GM18507 (cell line): ENCODE measurements at regions not wholly inside any gene's neighbourhood (a gene's known extent, or its start where the extent isn't known, plus 50 kb on each side); places are given as distances from the start of the nearest gene placed in this dataset.

Experiments
- DNase-seq: peaks from one replicate; pipeline ENCODE4 v3.0.0; 2011; ENCODE audit warnings: low read depth; ENCODE audit not compliant: insufficient read length; ENCODE audit errors: extremely low spot score
- FAIRE-seq: peaks from 2 replicates; lab custom pipeline; 2011; peaks lifted over from hg19 to GRCh38; lab: Jason Lieb, UNC

DNA sequence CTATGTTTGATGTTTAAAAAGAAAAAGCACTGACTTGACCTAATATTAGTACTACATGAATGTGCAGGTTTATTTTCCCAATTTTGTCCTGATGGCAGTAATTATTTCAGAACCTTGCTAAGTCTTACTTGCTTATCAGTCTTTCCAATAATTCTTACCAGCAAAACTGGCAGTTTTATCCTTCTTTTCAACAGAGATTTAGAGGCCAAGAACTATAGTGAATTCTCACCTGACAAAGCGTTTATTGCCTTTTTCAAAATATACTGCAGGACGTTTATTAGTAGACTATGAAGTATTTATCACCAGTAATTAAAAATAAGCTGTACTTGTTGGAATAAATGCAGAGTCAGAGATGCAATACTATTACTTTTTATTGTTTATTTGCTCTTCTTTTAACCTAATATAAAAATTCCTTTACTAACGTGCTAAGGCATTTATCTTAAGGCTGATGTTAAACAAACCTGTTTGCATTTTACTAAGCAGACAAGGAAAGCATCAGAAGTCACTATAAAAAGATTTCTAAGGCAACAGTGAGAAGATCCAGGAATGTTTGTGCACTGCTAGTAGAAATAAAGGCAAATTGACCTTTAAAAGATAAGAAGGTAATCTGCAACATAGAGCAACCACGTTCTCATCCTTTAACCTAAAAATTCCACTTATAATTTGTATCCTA lies 80.3 kb upstream of the NOCT start:
- FAIRE-seq: no peak

DNA sequence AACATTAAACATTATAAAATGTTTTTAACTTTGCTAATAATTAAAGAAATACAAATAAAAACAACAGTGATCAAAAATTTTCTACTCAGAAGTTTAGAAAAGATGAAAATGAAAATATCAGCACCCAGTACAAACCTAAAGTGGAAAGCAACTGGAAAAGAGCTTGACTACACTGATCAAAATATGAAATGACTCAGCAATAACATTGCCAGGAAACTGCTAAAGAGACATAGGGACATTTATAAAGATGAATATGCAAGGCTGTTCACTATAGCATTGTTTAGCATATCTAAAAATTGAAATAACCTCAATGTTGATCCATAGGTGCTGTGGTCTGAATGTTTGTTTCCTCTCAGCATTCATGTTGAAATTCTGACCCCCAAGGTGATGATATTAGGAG lies 88.5 kb upstream of the NOCT start:
- DNase-seq (no peak), FAIRE-seq (no peak)

More for the DNA sequence above, 80.3 kb upstream of the NOCT start:
- no peak for DNase-seq

DNA sequence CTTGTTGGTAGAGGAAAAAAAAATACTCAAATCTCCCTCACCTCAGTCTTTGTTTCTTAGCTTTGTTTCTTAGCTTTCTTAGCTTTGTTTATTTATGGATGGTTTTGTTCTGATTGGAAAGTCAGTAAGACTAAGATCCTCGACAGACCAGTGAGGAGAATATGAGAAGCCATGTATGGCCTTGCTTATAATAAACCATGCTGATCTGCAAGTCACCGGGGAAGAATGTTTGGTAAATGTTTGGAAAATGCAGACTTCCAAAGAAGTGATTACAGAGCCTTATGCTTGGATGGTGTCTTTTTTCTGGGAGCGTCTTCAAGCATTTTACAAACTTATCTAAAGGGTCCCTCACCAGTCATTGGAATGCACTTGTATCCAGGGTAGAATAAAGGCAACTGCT lies 90.1 kb upstream of the NOCT start:
- no peak for FAIRE-seq
- DNase-seq: no peak

DNA sequence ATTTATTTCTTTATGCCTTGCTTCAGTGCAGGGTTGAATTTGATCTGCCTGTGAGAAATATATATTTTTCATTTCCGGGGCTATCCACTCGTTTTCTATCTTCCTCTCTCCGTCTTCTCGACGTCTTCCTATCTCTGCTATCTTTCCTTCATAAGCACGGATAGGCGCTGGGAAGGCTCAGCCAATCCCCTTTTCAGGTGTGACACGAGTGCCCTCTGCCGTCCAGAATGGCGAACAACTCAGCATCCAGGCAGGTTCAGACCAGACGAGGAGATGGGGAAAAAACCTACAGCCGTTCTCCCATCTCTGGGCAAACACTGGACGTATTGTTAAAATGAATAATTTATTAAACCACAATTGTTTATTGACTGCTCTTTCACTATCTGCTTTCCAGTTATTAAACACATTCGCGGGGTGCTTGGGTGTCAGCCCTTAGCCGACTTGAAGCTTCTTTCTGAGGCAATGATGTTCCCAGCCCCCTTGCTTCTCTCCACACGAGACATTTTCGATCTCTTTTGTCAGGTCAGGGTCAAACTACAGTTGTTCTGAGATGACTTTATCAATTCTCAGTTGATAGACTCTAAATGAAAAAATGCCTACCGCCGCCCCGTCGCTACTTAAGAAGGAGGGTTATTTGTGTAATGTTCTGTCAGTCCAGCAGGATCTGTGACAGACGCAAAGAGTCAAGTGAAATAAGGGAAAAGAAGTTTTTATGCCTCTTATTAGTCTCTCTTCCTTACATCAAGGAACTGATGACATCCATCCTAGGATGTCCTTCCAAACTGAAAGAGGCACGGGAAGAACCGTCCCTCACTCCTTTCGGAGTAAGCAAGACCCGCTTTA lies 96.3 kb upstream of the NOCT start:
- FAIRE-seq (peak; percentile 50), DNase-seq (peak; percentile 4)

DNA sequence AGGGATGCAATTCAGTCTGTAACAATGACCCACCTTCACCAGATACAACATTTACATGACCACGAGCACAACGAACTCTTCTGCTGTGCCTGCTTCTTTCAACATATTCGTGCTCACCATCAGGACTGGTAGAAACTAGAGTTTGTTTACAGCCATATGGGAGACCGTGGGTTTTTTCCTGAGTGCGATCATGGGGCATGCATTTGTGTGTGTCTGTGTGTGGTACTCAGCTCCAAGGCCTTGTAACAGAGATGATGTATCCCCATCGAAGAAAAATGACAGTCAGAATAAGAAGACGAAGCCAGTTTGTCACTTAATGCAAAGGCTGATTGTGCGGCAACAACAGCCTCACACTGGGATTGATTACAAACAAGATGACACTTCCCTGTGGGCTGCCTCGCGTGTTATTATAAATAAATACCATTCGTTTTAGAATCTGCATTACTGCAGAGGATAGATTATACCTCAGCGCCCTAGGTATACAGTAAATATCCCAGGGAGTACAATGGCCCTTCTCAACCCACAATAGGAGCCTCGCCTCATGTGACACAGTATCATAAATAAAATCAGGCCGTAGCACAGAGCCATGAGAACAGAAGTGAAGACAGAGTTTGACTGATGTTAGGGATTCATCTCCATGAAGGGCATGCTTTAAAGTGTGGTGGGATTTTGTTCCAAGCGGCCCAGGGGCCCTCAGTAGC lies 97.3 kb upstream of the NOCT start:
- FAIRE-seq: no peak
- DNase-seq: no peak

DNA sequence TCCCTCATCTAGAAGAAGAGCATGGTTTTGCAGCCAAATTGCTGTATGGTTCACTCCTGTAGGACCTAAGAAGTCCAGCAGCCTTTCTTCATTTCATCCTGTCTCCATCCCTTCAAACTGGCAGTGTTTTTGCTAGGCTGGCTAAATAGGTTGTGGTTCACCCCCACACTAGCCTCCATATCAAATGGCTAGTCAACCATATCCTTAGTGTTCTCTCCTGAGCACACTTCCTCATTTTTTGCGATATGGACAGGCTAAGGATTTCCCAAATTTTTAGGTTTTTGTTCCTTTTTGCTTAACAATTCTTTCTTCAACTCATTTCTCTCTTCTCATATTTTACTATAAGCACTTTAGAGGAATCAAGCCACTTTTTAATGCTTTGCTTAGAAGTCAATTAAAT lies 98.8 kb upstream of the NOCT start:
- FAIRE-seq: no peak
- DNase-seq: no peak

DNA sequence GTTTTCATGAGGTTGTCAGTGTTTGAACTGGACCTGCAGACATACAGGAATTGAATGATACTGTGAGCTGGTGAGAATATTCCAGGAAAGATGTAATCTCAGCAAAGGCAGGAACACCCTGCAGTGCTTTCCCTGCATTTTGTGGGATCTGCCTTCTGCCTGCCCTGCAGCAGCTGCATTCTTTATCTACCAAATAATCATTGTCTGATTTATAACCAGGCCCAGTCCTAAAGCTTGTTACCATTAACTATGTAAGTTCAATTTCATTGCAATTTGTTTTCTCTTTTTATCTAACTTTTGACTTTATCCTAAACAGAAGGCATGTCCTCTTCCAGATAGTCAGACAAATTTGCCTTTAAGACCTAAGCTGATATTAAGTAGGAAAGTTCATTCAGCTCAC lies 99.8 kb upstream of the NOCT start:
- FAIRE-seq (no peak), DNase-seq (no peak)

DNA sequence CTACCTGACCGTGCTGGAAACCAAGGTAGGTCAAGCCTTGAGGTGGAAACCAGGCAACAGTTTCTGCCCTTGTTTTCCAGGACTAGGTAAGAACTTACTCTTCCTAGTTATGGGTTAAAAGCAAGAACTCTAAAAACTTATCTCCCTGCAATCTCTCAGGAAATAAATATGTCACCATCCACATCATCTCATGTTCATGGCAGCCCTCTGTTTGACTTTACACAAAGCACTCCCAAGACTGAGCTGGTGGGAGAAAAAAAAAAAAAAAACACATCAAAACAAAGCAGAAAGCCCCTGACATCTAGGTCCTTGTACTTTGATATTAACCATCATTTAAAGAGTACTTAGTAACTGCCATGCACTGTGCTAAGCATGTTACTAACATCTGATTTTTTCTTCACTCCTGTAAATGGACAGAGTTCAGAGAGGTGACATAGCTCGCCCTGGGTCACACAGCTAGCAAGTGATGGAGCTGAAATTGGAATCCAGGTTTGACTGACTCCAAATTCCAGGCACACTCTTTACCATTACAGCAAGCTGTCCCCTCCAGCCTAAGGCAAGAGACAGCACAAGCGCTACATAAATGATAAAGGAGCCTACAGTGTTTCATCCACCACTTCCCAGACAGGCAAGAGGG lies 102.8 kb upstream of the NOCT start:
- FAIRE-seq (no peak), DNase-seq (no peak)

DNA sequence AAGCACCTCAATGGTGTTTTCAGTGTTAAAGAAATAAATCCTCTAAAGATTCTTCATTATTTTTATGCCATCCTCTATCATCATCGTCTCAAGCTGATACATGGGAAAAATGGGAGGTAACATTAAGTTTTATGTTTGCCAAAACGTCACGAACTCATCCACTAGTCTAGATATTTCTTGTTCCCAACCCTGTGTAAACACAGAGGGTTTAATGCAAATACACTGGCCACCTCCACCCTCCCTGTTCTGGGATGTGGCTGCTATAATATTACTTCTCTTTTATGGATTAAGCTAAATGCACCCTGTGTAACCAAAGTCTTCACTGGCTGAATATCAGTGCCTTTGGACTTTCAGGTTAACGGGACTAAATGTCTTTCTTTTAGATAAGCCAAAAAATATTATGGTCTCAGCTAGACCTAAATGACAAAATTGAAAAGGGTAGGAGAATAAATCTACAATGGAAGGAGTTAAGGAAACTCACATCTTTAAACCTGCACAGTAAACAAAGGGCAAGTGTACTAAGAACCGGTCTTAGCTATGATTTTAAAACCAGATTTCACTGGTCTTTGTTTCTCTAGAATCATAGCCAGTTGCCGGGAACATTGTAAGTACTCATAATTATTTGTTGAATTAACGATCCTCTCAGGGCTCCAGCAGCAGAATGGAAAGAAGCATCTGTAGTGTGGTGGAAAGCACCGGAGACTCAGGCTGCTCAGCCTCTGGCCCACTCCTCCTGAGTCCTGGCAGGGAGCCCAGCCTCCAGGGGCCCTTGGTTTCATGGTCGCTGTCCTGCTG lies 103.5 kb upstream of the NOCT start:
- DNase-seq (no peak), FAIRE-seq (no peak)

DNA sequence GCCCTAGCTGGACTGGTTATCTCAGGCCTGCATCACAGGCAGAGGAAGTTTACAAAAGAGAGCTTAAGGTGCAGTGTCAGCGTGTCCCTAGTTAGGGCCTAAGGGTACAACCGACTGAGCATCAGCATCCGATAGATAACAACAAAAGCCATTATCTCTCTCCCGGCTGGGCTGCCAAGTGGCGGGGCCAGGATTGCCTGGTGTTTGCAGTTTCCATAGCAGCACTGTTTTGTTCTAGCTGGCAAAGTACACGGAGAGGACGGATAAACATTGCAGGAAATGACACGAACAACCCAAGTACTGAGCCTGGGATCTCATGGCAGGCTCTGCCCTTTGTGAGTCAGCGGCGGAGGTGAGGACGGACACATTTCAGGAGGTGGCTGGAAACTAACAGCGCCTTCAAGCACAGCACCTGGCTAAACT lies 104.7 kb upstream of the NOCT start:
- no peak for DNase-seq
- FAIRE-seq: no peak

DNA sequence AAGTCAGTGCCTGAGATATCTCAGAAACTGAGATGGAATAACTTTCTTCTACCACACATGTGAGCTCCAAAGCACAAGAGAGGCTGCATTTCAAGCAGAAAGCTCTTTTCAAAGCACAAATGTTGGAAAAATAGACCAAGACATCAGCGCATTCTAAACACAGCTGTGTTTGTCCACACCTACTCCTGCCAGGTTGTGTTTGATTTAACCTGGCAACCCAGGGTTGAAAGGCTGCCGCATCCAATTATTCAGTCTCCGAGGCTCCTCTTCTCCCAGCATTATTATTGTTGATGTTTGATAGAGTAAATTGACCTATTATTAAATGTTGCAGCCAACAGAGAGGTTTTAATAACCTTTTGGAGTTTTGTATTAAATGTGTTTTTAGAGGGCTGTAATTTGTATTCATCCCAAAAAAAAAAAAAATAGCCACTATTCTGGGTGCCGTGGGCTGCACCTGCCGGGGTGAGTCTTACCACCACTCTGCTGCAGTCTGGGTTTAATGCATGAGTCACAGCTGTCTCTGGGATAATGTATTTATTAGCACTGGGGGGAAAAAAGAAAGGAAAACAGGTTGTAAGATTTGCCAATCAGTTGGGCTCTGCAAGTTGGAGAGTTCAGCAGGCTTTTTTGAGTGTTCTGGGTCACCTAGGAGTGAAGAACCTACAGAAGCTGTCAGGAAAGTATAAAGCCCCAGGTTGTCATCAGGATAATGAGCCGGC lies 105.2 kb upstream of the NOCT start:
- no peak for DNase-seq
- no peak for FAIRE-seq

DNA sequence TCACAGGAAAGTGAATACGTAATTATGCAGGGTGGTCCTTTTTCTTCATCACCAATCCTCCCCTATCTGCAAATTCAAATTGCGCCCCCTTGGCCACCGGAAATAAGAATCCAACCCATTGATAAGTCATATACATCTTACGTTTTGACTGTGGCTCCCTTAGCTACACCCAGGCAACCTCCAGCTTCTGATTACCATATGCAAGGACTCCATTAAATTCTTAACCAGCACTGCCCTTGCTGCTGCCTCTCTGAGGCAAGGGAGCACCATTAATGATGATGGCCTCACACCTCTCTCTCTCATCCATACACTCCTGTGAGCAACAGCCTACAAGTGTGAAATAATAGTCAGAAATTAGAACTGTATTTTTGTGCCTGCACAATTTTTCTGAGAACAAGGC lies 106.0 kb upstream of the NOCT start:
- no peak for FAIRE-seq

DNA sequence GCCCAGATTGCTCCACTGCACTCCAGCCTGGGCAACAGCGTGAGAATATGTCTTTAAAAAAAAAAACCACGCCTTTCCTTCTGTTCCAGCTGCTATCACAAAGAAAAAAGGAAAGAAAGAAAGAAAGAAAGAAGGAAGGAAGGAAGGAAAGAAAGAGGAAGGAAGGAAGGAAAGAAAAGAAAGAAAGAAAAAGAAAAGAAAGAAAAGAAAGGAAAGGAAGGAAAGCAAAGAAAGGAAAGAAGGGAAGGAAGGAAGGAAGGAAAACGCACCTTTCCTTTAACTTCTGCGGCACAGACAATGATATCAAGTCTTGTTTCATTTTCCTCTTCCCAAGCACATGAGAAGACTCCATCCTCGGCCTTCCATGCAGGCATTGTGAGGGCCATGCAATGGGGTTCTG lies 107.4 kb upstream of the NOCT start:
- FAIRE-seq: no peak

More for the DNA sequence above, 106.0 kb upstream of the NOCT start:
- no peak for DNase-seq

DNA sequence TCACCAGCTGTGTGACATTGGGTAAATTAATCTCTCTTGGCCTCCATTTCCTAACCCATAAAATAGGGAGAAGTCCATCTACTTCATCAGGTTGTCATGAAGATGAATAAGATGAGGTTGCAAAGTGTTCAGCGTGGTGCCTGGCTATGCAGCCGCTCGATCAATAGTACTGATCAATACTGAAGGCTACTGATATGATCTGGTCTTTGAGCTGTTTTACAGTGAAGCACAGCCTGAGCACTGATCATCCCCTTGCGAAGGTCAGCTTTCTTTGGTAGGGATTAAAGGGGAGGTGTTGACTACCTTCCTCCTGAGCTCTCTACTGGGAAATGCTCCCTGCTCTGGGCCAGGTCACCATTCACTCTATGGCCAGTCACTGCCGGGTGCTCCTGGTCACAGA lies 108.4 kb upstream of the NOCT start:
- DNase-seq (no peak), FAIRE-seq (no peak)

More for the DNA sequence above, 107.4 kb upstream of the NOCT start:
- DNase-seq: no peak

DNA sequence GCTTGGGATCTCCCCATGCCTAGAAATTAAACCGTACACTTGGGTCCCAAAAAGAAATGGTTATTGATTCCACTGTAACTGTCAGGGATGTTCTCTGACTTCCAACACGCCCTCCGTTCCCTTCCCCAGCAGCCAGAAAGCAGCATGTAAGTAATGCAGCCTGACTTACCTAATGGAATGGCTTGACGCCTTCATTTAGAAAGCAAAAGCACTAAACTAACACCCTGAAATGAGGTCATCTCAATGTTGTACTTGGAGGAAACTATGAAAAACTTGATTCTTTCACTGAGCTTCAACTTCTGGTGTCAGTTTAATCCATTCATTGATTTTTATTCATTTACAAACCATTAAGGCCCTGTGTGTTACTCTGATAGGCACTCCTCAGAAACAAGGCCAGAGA lies 110.8 kb upstream of the NOCT start:
- FAIRE-seq (no peak), DNase-seq (no peak)

DNA sequence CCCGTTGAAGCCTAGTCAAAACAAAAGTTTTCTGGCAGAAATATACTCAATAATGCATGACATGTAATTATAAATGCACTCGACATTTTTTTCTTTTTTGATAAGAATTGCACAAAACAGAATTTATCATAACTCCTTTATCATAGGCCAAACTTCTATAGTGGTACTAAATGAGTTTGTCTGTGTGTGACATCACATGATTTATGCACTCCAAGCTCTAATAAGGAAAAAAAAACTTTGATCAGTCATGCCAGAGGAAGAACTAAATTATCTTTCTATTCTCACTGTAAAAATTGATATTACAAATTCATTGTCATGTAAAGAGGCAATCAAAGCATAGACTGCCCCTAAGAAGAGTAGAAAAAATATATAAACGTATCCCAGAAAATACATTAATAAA lies 112.4 kb upstream of the NOCT start:
- no peak for FAIRE-seq

DNA sequence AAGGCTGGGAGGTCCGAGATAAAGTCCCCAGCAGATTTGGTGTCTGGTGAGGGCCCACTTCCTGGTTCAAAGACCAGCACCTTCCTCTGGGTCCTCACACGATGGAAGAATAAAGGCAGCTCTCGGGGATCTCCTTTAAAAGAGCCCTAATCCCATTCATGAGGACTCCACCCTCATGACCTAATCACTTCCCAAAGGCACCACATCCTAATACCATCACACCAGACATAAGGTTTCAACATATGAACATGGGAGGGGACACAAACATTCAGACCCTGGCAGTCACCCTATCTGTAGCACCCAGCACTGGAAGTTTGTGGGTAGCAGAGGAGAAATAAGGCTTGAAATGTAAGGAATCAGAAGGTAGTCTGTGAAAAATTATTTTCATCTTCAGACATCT lies 112.9 kb upstream of the NOCT start:
- FAIRE-seq (no peak), DNase-seq (no peak)

More for the DNA sequence above, 112.4 kb upstream of the NOCT start:
- no peak for DNase-seq

DNA sequence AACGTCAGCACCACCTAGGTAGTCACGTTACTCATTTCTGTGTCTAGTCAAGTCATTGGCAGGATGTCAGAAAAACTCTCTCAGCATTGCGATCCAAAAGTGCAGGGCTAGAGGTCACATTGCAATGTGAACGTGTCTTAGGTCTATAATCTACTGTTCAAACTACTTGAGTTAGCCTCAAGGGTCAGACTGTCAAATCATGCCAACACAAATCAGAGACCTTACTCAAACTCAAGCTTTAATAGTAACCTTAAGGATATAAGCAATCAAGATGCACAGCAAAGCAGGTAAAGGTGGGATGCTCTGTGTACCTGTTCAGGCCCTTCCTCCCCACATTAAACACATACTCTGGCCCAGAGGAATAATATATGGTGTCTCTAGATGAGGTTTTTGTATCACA lies 114.4 kb upstream of the NOCT start:
- DNase-seq (no peak), FAIRE-seq (peak; percentile 15)

DNA sequence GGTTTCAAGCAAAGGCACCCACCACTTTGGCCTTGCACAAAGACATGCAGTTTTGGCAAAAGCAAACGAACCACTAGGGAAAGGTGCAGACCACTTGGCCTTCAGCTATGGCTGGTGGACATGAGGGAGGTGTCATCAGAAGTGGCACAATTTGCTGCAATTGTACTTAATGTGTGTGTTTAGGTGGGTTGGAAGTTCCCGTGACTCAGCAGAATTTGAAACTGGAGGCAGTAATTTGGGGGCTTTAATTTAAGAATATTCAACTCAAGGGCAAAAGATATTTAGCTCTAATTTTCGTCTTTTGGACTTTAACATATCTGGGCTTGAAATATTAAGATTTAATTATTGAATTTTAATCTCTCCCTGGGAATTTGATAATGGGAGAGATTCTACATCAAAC lies 115.6 kb upstream of the NOCT start:
- DNase-seq: no peak
- no peak for FAIRE-seq
